DMS53 (cell line): ENCODE measurements at regions not wholly inside any gene's neighbourhood (a gene's known extent, or its start where the extent isn't known, plus 50 kb on each side); places are given as distances from the start of the nearest gene placed in this dataset.

Source experiments
- DNase-seq: peaks from one replicate; lab custom pipeline; 2025; lab: John Stamatoyannopoulos, UW

- no peak for DNase-seq
Measured at GRCh38 chr12:3961591-3961990, 88.4 kb upstream of the PARP11 start.

GRCh38 chr12:3959799-3960560 is 86.8 kb upstream of the PARP11 start:
- DNase-seq, result no peak

- no peak for DNase-seq
Measured at GRCh38 chr12:3958534-3958933, 85.3 kb upstream of the PARP11 start.

GRCh38 chr12:3951380-3952135 is 78.4 kb upstream of the PARP11 start:
- DNase-seq, result peak; percentile 81

GRCh38 chr12:3950714-3951320 is 77.6 kb upstream of the PARP11 start:
- DNase-seq, result no peak

GRCh38 chr12:3947781-3948180 is 74.6 kb upstream of the PARP11 start:
- no peak for DNase-seq

- no peak for DNase-seq
Measured at GRCh38 chr12:3945671-3946070, 72.5 kb upstream of the PARP11 start.

GRCh38 chr12:3944620-3945019 is 71.4 kb upstream of the PARP11 start:
- no peak for DNase-seq

GRCh38 chr12:3938042-3938544 is 64.9 kb upstream of the PARP11 start:
- DNase-seq, result no peak

GRCh38 chr12:3935078-3935477 is 61.9 kb upstream of the PARP11 start:
- DNase-seq, result no peak

GRCh38 chr12:3933819-3934192 is 60.6 kb upstream of the PARP11 start:
- no peak for DNase-seq

- DNase-seq, result no peak
Measured at GRCh38 chr12:3933074-3933818, 60.0 kb upstream of the PARP11 start.

GRCh38 chr12:3931776-3932175 is 58.6 kb upstream of the PARP11 start:
- DNase-seq, result no peak

- DNase-seq, result no peak
Measured at GRCh38 chr12:3931206-3931605, 58.0 kb upstream of the PARP11 start.

GRCh38 chr12:3929875-3930615 is 56.8 kb upstream of the PARP11 start:
- DNase-seq, result peak; percentile 81

GRCh38 chr12:3928538-3929184 is 55.5 kb upstream of the PARP11 start:
- DNase-seq, result peak; percentile 76

- no peak for DNase-seq
Measured at GRCh38 chr12:3925621-3926020, 52.4 kb upstream of the PARP11 start.

- DNase-seq, result no peak
Measured at GRCh38 chr12:3924761-3925160, 51.6 kb upstream of the PARP11 start.

- DNase-seq, result no peak
Measured at GRCh38 chr12:3923021-3923420, 49.8 kb upstream of the PARP11 start.
